Nephron progenitor cell (in vitro differentiated cells): ENCODE measurements at regions not wholly inside any gene's neighbourhood (a gene's known extent, or its start where the extent isn't known, plus 50 kb on each side); places are given as distances from the start of the nearest gene placed in this dataset.
"Not testable (repeated sequence)": the region's sequence is repeated elsewhere in the genome, so short reads cannot be mapped to it uniquely, and the experiment has no call there.

ENCODE experiments used
- DNase-seq: peaks from one replicate; pipeline ENCODE4 v3.0.0; 2021
- H3K27ac Mint-ChIP-seq: 2 replicates; pipeline ENCODE4 v1.8.0; 2021; ENCODE audit warnings: mild to moderate bottlenecking, moderate library complexity, mixed read lengths
- H3K27me3 Mint-ChIP-seq: 2 replicates; pipeline ENCODE4 v1.8.0; 2021; ENCODE audit warnings: mild to moderate bottlenecking, low read depth, mixed read lengths; ENCODE audit not compliant: poor library complexity
- H3K36me3 Mint-ChIP-seq: 2 replicates; pipeline ENCODE4 v1.8.0; 2021; ENCODE audit warnings: low read depth, mixed read lengths
- H3K4me1 Mint-ChIP-seq: 2 replicates; pipeline ENCODE4 v1.8.0; 2021; ENCODE audit warnings: mixed read lengths
- H3K4me3 Mint-ChIP-seq: 2 replicates; pipeline ENCODE4 v1.8.0; 2021; ENCODE audit warnings: mild to moderate bottlenecking, moderate library complexity, mixed read lengths
- H3K9me3 Mint-ChIP-seq: 2 replicates; pipeline ENCODE4 v1.8.0; 2021; ENCODE audit warnings: mild to moderate bottlenecking, moderate library complexity, mixed read lengths

DNA sequence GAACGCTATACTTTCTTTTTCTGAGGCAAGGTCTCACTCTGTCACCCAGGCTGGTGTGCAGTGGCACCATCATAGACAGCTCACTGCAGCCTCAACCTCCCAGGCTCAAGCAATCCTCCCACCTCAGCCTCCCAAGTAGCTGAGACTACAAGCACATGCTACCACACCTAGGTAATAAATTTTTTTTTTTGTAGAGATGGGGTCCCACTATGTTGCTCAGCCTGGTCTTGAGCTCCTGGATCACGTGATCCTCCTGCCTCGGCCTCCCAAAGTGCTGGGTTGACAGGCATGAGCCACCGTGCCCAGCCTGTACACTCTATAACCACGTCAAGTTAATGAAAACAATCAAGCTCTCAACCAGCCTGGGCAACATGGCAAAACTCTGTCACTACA is 127.1 kb upstream of the VOPP1 start:
- H3K9me3 Mint-ChIP-seq = peaks cover 21% of the 10 kb centered on the region
- H3K36me3 Mint-ChIP-seq, H3K27me3 Mint-ChIP-seq, DNase-seq, H3K4me3 Mint-ChIP-seq: not testable (repeated sequence)
- H3K27ac Mint-ChIP-seq = peak overlapping the region; percentile 57
- H3K4me1 Mint-ChIP-seq = peaks cover 25% of the 10 kb centered on the region

DNA sequence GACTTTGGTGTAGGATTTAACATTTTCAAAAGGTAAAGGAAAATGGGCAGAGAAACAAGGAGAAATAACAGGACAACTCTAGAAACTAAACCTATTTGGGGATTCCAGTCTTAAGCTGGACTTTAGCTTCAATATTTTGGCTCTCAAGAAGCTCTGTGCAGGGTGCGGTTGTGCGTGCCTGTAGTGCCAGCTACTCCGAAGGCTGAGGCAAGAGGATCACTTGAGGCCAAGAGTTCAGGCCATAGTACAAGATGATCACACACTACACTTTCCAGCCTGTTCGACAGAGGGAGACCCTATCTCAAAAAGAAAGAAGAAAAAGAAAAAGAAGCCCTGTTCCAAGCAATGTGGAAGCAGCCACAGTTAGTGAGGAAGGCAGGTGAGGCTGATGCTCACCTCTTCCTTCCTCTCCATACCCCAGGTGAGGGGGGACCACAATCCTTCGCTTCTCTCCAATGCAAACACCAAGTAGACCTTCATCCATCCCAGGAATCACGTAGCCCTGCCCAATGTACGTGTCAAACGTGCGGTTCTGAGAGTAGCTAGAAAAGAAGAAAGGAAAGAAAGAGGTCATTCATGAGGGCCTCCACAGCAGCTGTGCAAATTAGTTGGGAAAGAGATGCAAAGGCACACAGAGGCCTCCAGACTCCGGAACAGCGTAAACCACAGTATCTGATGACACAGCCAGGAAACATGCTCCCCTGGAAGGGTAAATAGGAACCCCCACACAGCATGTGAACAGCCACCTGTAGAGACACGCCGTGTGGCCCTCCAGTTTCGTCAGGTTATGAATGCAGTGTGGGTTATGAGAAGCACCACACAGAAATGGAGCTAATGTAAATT is 126.5 kb upstream of the VOPP1 start:
- H3K36me3 Mint-ChIP-seq, H3K27me3 Mint-ChIP-seq, DNase-seq, H3K27ac Mint-ChIP-seq, H3K4me3 Mint-ChIP-seq: not testable (repeated sequence)
- Mint-ChIP-seq H3K4me1 (peaks cover 32% of the 10 kb centered on the region), H3K9me3 (peaks cover 25% of the 10 kb centered on the region)

DNA sequence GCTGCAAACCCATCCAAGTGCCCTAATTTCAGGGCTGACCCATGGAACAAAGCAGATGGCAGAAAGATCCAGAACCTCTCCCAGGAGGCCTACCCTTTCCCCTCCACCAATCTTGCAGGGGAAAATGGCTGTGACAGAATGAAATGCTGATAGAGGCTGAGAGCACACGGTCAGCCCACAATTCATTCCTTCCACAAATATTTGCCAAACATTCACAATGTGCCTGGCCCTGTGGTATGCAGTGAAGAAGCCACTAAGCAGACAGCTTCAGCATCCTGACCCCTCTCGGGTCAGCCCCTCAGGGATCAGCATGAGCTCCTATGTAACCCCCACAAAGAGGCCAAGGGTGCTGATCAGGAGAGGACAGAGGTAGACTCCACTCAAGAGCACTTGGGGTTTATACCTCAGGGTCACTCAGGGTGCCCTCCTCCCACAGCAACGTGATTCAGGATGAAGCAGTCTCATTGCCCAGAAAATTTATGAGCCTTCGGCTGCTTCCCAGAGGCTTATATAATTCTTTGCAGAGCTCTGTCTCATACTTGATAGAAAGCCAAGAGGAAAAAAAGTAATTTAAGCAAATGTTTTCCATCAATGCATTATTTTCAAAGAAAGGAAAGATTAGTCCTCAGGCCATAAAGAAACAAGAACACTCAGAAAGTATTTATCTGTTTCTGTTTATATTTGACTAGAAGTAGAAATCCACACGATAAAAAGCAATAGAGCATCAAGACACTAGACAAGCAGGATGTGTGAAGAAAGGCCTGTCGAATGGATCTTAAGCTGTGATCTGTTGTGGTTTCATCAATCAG is 123.8 kb upstream of the VOPP1 start:
- DNase-seq, H3K36me3 Mint-ChIP-seq, H3K27me3 Mint-ChIP-seq, H3K4me3 Mint-ChIP-seq: not testable (repeated sequence)
- peaks cover 32% of the 10 kb centered on the region for H3K4me1 Mint-ChIP-seq
- H3K27ac Mint-ChIP-seq = peak overlapping the region; percentile 39
- peaks cover 21% of the 10 kb centered on the region for H3K9me3 Mint-ChIP-seq

- not testable (repeated sequence) for DNase-seq, H3K27ac Mint-ChIP-seq, H3K4me3 Mint-ChIP-seq, H3K27me3 Mint-ChIP-seq, H3K36me3 Mint-ChIP-seq
- Mint-ChIP-seq H3K9me3 (peaks cover 12% of the 10 kb centered on the region), H3K4me1 (peaks cover 38% of the 10 kb centered on the region)
Observed at GRCh38 chr7:55694484-55694883, 122.2 kb upstream of the VOPP1 start.

GRCh38 chr7:55688684-55689681 is 116.7 kb upstream of the VOPP1 start:
- Mint-ChIP-seq H3K9me3 (peaks cover 14% of the 10 kb centered on the region), H3K4me1 (peaks cover 28% of the 10 kb centered on the region), H3K4me3 (peak overlapping the region; percentile 66), H3K27ac (peak overlapping the region; percentile 64)
- H3K27me3 Mint-ChIP-seq, H3K36me3 Mint-ChIP-seq, DNase-seq: not testable (repeated sequence)

- peak overlapping the region; percentile 69 for H3K27ac Mint-ChIP-seq
- DNase-seq, H3K27me3 Mint-ChIP-seq, H3K36me3 Mint-ChIP-seq: not testable (repeated sequence)
- peak overlapping the region; percentile 66 for H3K4me3 Mint-ChIP-seq
- H3K4me1 Mint-ChIP-seq = peaks cover 33% of the 10 kb centered on the region
- peaks cover 17% of the 10 kb centered on the region for H3K9me3 Mint-ChIP-seq
Observed at GRCh38 chr7:55688261-55688660, 116.0 kb upstream of the VOPP1 start.

GRCh38 chr7:55687252-55687651 is 115.0 kb upstream of the VOPP1 start:
- H3K27ac Mint-ChIP-seq, H3K4me3 Mint-ChIP-seq, H3K36me3 Mint-ChIP-seq, H3K27me3 Mint-ChIP-seq, DNase-seq: not testable (repeated sequence)
- peaks cover 36% of the 10 kb centered on the region for H3K4me1 Mint-ChIP-seq
- H3K9me3 Mint-ChIP-seq = peaks cover 21% of the 10 kb centered on the region

- not testable (repeated sequence) for H3K4me3 Mint-ChIP-seq, DNase-seq, H3K27me3 Mint-ChIP-seq, H3K27ac Mint-ChIP-seq, H3K36me3 Mint-ChIP-seq
- peaks cover 21% of the 10 kb centered on the region for H3K9me3 Mint-ChIP-seq
- H3K4me1 Mint-ChIP-seq = peaks cover 36% of the 10 kb centered on the region
Observed at GRCh38 chr7:55686771-55687170, 114.5 kb upstream of the VOPP1 start.

DNA sequence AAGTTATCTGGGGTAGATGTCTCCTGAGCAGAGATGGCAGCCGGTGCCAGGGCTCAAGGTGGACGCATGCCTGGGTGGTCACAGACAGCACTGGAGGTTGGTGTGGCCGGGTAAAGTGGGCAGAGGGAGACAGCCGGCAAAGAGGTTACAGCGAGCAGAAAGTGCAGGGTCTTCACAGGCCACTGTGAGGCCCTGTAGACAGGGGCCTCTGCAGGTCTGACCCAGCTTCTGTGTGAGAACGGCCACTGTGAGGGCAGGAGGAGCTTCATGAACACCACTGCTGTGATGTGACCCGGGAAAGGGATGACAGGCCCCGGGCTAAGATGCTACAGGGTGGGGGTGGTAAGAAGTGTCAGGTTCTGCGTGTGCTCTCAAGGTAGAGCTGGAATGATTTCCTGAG is 111.2 kb upstream of the VOPP1 start:
- DNase-seq, H3K27me3 Mint-ChIP-seq, H3K36me3 Mint-ChIP-seq, H3K4me3 Mint-ChIP-seq: not testable (repeated sequence)
- H3K9me3 Mint-ChIP-seq = peaks cover 21% of the 10 kb centered on the region
- peaks cover 21% of the 10 kb centered on the region for H3K4me1 Mint-ChIP-seq
- peak overlapping the region; percentile 54 for H3K27ac Mint-ChIP-seq

GRCh38 chr7:55675589-55675988 is 103.3 kb upstream of the VOPP1 start:
- H3K27ac Mint-ChIP-seq, H3K36me3 Mint-ChIP-seq, H3K4me3 Mint-ChIP-seq, H3K27me3 Mint-ChIP-seq, DNase-seq, H3K9me3 Mint-ChIP-seq, H3K4me1 Mint-ChIP-seq: not testable (repeated sequence)

- not testable (repeated sequence) for H3K27me3 Mint-ChIP-seq, H3K27ac Mint-ChIP-seq, DNase-seq, H3K4me1 Mint-ChIP-seq, H3K4me3 Mint-ChIP-seq, H3K9me3 Mint-ChIP-seq, H3K36me3 Mint-ChIP-seq
Observed at GRCh38 chr7:55673525-55673924, 101.2 kb upstream of the VOPP1 start.

- H3K4me3 Mint-ChIP-seq, H3K27ac Mint-ChIP-seq, H3K4me1 Mint-ChIP-seq: not testable (repeated sequence)
Observed at GRCh38 chr7:55672084-55672483, 99.8 kb upstream of the VOPP1 start.

More at GRCh38 chr7:55672084-55672483, 99.8 kb upstream of the VOPP1 start:
- not testable (repeated sequence) for H3K9me3 Mint-ChIP-seq, H3K27me3 Mint-ChIP-seq, H3K36me3 Mint-ChIP-seq, DNase-seq
